Right renal pelvis (tissue), 4 donors: ENCODE measurements at regions not wholly inside any gene's neighbourhood (a gene's known extent, or its start where the extent isn't known, plus 50 kb on each side); places are given as distances from the start of the nearest gene placed in this dataset.

Experiments
- DNase-seq, 4 donors: peaks; one replicate each; pipeline ENCODE4 v3.0.0-alpha.2; 2013; ENCODE audit warnings: low read depth in 4 of 4, low spot score in 3 of 4, missing footprints in 1 of 4

DNA sequence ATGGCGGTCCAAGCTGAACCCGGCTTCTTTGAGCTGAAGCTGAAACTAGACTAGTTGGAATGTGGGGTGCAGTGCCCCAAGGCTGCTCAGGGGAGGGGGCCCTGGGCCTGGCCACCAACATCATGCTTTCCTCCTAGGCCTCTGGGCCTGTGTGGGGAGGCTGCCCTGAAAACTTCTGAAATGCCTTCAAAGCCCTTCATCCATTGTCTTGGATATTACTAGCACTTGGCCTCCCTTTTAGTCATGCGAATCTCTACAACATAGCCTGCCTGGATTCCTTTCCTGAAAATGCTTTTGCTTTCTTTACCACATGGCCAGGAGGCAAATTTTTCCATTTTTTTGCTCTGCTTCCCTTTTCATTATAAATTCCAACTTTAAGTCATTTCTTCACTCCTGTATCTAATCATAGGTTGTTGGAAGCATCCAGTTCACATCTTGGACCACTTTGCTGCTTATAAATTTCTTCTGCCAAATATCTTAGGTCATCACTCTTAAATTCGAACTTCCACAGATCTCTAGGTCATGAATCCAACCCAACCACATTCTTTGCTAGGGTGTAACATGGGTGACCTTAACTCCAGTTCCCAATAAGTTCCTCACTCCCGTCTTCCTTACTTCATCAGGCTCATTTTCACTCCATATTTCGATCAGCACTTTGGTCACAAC, 103.4 kb downstream of the DDIT4L start:
- DNase-seq: no peak

DNA sequence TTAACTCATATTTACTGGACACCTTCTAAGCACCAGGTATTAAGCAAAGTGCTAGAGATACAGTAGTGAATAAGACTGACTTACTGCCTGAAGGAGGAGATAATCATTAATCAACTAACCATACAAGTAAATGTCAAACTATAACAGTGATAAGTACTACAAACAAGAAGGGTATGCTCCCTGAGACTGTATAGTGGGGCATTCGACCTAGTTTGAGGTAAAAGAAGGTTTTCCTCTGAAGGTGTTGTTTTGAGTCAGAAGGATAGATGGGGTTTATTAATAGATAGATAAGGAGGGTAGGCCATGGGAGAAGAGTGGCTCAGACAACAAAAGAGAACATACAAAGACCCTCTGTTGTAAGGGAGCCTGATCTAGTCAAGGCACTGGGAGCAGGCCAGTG, 105.4 kb downstream of the DDIT4L start:
- DNase-seq: no peak

DNA sequence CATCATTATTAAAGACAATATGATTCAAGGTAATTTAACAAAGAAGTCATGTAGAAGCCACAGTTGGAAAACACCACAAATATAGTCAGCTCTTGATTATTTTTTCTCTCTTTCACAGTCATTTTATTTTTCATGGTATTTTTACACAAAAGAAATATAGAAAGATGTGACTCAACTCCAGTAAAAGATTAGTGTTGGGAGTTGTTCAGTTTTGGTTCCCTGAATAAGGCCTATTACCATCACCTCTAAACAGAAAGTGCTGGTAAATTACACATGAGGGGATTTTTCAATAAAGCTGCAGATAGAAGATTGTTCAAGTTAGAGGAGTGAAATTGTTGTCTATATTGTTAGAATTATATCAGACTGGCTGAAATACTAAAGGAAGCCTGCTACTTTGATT, 107.0 kb downstream of the DDIT4L start:
- no peak for DNase-seq

DNA sequence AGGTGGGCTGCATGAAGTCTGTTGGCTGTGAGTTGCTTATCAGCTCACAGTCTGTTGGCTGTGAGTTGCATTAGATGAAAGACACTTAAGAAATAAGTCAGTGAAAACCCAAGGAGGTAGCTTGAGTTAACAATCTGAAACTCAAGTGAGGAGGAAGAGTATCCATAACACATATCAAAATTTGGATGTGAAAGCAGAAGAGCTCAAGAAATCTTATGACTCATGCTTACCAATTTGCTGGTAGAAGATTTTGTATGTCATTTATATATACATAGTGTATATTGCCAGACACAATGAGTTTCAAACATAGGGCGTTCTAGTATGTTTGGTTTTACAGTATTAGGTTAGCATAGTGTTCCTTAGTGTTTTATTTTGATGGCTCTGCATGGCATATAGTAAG, 107.4 kb downstream of the DDIT4L start:
- no peak for DNase-seq

DNA sequence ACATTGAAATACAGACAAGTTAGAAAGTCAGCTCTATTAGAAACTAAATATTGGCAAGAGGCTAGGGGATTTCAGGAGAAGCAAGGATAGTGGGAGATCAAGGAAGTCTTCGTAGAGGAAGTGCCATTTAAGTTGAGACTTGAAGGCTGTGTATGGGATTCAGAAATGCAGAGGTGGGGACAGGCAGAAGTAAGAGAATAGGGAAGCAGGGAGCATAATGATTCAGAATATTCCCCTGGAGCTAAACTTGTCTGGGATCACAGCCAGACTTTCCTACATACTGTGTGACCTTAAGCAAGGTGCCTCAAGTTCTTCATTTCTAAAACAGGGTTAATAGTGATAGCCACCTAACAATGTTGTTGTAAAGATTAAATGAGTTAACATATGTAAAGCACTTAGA, 108.8 kb downstream of the DDIT4L start:
- no peak for DNase-seq

DNA sequence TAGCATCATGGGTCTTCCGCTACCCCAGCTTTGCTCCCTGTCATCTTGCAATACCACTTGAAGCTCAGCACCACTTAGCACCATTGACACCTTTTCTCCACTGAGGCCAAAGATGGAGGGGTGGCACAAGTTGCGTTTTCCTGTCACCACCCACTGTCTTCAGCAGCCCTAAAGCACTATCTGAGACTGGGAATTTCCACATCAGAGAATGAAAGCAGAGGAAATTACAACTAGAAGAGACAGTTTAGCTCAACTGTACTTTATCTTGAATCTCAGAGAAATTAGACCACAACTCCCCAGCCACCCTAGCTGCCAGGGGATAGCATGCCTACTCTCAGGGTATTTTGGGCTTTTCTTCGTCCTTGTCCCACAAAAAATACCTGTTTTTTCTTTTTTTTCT, 111.0 kb downstream of the DDIT4L start:
- DNase-seq: no peak

DNA sequence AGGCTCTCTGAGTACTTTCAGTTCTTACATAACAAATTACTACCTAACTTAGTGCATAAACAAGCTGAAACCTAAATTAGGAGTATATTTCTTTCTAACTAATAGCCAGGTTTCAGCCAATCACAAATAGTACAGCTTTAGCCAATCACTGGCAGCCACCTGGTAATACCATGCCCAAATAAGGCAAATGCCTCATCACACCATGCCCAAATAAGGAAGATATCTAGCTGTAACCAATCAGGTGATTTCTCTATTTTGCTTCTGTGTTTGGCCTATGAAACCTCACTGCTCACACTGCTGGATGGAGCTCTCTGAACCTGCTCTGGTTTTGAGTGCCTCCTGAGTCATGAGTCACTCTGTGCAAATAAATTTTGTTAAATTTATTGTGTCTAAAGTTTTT, 113.5 kb downstream of the DDIT4L start:
- DNase-seq: no peak

DNA sequence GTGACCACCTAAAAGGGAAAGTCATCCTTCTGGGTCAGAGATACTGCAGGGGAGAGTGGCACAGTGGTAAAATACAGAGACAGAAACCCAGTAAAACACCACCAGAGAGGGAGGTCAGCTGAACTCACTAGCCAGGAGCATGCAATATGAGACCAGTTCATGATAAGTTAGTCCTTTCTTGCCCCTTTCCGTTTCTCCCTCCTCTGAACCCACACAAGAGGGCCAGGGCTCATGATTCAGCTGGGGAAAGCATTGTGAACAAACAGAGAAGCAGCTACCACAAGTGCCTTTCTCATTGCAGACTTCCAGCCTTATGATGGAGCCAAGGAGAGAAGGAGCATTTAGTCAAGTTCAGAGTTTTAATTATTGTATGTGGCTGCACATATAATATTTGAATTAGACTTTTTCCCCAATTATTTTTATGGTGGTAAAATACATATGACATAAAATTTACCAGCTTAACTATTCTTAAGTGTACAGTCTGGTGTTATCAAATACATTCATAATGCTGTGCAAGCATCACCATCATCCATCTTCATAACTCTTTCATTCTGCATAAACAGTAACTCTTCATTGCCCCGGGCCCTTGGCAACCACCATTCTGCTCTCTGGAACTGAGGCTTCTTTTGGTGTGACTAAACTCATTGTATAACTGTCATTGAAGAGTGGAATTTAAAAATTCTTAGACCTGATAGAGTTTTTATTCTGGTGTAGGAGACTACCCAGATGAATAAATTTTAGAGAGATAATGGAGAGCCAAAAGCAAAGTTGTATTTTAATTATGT, 114.6 kb downstream of the DDIT4L start:
- DNase-seq: no peak

DNA sequence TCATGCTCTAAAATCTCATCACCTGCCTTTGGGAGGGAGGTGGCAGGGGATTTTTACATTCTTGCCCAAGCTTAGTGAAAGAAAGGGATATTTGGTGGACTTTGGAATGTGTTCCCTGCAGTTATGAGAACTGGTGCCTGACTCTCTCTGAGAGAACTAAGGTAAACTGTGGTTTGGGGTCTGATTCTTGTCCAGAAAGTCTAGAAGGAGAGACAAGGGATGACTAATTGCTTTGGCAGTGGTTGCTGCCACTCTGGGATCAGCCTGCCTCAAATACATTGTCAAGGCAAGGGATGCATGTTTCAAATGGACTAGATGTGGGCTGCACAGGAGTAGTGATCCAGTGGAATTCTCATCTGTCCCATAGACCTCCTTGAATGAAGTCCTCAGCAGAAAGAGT, 115.2 kb downstream of the DDIT4L start:
- DNase-seq: no peak

DNA sequence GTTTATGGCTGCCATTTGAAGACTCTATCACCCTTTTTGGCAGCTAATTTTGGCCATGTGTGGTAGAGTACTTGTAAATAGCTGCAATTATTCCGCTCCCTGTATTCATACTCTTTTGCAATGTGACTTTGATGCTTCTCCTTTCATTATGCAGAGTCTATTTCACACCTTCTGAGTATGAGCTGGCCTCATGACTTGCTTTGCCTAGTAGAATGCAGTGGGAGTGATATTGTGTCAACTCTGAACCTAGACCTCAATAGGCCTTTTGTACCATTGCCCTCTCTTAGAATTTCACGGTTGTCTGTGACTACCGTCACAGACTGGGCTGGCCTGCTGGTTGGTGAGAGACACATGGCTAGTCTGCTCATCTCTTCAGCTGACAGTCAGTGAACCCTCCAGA, 118.8 kb downstream of the DDIT4L start:
- DNase-seq: no peak

DNA sequence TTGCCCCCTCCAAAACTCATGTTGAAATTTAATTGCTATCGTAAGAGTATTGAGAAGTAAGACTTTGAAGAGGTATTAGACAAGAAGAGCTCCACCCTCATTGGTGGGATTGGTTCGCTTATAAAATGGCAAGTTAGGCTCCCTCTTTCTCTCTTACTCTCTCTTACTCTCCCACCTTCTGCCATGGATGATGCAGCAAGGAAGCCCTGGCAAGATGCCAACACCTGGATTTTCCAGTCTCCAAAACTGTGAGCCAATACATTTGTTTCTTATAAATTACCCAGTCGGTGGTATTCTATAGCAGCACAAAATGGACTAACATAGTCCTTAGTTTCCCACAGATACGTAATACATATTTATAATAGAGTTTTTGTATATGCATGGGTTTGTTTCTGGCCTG, 119.4 kb downstream of the DDIT4L start:
- DNase-seq: no peak

DNA sequence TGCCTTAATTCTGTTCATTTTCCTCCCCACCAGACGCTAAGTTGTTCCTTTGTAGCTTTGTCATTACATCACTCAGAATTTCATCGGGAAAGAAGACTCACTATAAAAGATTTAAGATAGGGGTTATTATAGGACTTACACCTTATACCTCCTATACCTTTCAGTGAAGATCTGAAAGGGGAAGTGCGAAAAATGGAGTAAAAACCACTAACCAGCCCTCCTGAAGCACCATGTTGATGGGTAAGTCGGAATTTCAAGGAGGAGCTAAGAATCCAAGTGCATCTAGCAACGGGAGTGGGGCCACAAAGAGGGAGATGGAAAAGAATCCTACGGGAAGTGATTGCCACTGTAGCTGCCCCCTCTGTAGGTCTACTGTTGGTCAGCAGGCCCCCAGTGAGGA, 119.1 kb upstream of the H2AZ1 start:
- no peak for DNase-seq

DNA sequence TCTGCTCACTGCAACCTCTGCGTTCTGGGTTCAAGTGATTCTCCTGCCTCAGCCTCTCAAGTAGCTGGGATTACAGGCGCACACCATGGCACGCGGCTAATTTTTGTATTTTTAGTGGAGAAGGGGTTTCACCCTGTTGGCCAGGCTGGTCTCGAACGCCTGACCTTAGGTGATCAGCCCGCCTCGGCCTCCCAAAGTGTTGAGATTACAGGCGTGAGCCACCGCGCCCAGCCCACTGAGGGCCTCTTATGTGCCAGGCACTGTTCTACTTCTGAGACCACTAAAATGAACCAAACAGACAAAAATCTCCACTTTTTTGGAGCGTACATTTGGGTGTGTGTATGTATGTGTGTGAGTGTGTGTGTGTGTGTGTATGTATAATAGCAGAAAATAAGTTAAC, 117.2 kb upstream of the H2AZ1 start:
- DNase-seq: no peak

DNA sequence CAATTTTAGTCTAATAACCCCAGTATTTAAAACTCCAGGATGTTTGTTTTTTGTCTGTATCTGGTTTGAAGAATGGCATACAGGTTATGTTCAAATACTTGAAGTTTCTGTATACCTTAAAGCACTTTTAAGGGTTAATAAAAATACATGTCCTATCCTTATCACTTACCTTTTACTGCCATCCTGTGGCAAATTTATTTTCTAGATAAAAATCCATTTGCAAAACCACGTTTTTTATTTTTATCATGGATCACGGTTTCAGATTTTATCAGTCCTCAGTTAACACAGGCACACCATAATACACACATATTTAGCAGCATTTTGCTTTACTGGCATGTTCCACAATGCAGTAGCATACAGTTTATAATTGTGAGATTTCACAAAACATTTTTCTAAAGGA, 113.3 kb upstream of the H2AZ1 start:
- no peak for DNase-seq

DNA sequence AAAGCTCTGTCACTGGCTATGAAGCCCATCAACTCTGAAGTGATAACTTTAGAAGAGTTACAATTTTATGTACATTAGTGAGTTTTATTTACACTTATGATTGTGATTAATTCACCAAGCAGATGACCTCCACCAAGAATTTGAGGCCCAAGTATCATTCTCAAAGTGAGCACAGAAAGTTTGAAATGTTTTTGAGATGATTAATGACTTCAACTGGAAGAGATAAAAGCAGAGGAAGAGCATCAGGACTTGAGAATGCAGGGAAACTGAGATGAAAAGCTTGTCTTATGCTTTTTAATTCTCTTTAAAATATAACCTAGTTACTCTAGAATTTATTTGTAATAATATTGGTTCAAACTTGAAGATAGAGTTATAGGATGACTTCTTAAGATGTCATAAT, 112.8 kb upstream of the H2AZ1 start:
- DNase-seq: no peak

DNA sequence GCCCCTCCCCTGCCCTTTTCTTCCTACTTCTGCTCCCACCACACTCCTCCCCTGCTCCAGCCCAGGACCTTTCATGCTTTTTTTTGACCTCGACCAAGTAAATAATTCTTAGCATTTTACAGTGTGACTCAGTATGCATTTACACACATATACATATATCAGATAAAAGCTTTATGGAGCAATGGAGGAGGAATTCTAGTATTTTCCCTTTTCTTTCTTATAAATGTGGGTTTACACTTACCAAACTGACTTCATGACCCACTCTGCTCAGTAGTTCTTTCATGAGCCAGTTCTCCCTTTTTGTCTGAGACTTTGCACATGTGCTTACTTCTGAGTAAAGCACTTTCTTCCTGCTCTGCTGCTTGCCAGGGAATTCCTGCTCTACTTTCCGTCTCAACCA, 111.8 kb upstream of the H2AZ1 start:
- no peak for DNase-seq

DNA sequence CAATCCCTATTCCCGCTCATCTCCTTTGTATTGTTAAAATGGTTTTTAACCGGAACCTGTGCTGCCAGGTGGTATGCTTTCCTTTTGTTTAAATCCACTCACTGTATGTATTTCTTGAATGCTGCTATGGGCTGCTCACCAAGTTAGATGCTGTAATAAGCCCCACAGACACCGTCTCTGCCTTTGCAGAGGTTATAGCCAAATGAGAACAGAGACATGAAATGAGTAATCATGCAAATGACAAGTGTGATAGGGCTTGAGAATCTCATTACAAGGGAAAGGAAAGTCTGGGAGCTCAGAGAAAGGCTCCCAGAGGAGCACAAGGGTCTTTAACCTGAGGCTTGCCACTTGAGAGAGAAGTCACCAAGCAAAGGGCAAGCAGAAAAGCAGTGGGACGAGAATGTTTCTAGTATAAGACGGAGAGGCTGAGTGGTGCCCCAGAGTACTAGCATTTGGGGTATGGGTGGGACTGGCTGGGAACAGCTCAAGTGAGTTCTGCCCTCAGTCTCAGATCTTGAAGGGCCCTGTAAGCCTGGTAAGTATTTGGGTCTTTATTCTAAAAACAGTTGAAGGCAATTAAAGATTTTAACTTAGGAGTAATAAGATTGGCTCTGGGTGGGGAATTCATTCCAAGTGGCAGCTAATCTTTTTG, 110.8 kb upstream of the H2AZ1 start:
- DNase-seq: no peak

DNA sequence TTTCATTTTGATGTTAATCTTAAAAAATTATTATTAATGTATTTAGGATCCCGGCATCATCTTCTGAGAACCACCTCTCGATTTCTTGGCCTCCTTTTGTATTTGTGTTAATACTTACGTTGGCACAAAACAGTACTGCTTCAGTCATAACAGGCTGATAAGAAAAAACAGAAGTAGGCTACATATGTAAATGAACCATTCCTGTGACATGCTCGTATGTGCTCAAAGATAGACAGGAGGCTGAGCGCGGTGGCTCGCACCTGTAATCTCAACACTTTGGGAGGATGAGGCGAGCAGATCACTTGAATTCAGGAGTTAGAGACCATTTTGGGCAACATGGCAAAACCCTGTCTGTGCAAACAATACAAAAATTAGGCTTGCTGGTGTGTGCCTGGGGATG, 109.4 kb upstream of the H2AZ1 start:
- DNase-seq: no peak

DNA sequence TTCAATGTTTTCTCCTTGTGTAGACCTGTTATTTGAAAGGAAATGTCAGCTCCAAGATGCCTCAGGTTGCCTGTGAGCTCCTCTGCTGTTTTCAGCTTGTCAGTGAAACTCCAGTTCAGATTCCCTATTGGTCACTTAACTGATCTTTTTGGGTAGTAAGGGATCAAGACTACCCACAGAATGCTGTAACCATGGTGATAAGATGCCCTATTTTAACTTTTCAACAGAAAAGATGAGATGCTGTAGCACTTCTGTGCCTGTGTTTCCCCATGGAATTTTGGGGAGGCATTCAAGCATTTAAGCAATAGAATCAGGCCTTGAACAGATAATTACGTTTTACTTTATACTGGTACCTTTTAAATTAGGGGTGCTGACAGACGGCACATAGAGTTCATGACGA, 106.6 kb upstream of the H2AZ1 start:
- DNase-seq: no peak

DNA sequence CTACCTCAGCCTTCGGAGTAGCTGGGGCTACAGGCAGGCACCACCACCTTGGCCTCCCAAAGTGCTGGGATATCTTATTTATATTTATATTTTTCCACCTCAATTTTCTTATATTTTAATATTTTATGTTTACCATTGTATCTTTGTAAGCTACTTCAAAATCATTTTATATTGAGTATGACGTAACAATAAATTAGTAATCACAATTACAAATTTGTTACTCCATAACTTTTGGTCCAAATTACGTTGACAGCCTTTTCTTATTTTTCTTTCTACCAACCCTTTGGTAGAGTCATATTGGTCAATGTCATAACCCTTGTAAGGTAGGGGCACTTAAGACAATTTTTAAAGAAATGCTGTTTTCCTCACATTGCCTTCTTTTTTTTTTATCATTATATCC, 104.0 kb upstream of the H2AZ1 start:
- DNase-seq: no peak

DNA sequence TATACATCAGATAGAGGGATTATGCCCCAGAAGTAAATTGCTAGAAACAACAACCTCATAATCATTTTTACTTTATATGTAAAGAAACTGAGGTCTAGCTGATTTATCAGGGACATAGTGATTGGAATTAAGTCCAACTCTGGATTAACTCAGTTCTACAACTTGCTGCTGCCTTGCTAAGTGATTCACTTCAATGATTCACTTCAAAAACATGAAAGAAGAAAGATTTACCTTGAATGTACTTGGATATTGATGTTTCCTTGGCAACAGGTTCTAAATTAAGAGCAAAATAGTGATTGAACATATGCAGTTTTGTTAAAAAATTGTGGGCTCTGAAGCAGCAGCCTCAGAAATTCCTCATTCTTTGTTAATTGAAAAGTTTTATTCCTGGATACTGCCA, 99.8 kb upstream of the H2AZ1 start:
- DNase-seq: no peak

DNA sequence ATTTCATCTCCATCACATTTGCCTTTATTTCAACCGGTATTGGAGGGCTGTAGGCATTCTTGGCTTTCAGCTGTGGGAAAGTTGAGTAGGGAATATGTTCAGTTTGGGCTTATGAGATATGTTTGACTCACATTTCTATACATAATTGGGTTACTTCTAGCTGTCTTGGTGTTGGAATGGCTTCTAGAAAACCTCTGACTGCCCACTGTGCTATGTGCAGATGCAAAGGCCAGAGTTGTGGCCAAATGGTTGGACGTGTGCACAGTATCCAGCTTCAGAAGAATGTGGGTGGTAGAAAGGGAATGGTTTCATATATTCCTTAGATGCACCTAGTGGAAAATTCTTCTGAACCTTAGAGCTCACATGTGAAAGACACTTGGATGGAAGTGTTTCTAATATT, 92.6 kb upstream of the H2AZ1 start:
- DNase-seq: no peak
